ENCODE measurements at regions not wholly inside any gene's neighbourhood (a gene's known extent, or its start where the extent isn't known, plus 50 kb on each side); places are given as distances from the start of the nearest gene placed in this dataset.

DNA sequence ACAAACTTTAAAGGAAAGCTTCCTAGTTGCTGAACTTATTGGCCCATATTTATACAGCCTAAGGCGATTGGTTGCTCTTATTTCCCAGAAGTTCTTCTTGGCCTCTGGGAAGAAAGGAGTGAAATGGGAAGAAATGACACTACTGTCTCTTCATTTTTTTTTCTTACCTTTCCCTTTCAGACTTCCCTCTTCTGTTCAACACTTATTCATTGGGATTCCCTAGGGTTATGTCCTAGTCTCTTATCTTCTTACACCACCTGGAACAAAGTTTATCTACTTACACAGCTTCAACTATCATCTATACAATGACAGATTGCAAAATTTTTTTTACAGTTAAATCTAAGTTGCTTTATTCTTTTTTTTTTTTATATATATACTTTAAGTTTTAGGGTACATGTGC is 68.0 kb downstream of the SNX12 start:
- no peak for FAIRE-seq

GRCh38 chrX:70998411-70999027 is 67.6 kb upstream of the SLC7A3 start:
- peak; percentile 21 for FAIRE-seq

GRCh38 chrX:70995338-70995737 is 64.4 kb upstream of the SLC7A3 start:
- no peak for FAIRE-seq

GRCh38 chrX:70988425-70988824 is 57.5 kb upstream of the SLC7A3 start:
- FAIRE-seq: no peak
